D721Med (cell line): ENCODE measurements at regions not wholly inside any gene's neighbourhood (a gene's known extent, or its start where the extent isn't known, plus 50 kb on each side); places are given as distances from the start of the nearest gene placed in this dataset.

Experiments used
- DNase-seq: peaks from one replicate; pipeline ENCODE4 v3.0.0; 2011; ENCODE audit warnings: low spot score; ENCODE audit not compliant: insufficient read length
- FAIRE-seq: peaks from 2 replicates; lab custom pipeline; 2011; peaks lifted over from hg19 to GRCh38; lab: Jason Lieb, UNC
- CTCF ChIP-seq: IDR thresholded peaks from 2 replicates; pipeline ENCODE4 v1.5.1; 2012; ENCODE audit warnings: mild to moderate bottlenecking, control low read depth; ENCODE audit not compliant: insufficient read depth; ENCODE audit errors: missing control alignments

GRCh38 chr10:62453274-62453673, 79.1 kb downstream of the ZNF365 start:
- TF ChIP-seq CTCF, result no peak
- DNase-seq (no peak), FAIRE-seq (no peak)

DNA sequence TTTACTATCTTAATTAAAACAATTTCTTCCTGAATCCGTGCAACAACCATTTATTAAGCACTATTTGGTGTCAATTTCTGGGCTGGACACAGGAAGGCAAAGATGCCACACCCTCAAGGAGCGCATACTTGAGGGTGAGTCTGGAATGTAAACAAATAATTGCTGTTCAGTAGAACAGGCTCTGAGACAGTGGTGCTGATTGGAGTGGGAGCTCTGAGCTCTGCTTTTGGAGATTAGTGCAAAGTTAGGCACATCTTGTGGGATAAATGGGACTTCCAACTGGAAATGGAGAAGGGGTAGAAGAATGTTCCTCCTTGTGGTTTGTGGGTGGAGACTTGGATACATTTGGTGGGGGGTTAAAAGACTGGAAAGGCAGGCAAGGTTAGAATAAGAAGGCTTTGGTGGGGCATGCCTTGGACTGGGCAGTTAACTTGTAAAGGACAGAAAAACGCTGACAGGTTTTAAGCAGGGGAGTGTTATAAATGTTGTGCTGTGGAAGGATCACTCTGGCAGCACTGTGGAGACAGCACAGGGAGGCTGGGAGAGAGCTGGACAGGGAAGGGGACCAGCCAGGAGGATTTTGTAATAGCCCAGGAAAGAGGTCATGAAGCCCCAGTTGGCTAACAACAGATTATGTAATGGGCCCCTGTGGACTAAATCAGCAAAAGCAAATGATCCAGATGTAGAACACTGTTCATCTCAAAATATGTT, 80.7 kb downstream of the ZNF365 start:
- FAIRE-seq (no peak), DNase-seq (no peak)
- TF ChIP-seq CTCF, result no peak

DNA sequence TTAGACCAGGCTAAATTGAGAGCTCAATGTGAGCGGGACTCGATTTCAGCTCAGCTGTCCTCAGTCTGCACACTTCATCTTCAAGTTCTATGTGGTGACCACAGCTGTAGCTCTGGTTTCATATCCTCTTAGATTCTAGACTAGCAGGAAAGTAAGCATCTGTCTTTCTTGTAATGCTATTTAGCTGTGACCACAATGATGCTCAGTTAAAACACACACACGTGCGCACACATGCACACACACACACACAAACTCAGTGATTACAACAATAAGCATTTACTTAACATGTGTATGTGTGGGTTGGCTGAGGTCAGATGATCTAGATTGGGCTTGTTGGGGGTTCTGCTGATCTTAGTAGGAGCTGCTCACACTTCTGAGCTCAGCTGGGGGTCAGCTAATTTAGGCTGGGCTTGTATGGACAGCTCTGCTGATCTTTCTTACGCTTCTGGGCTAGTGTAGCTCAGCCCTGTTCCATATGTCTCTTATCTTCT, 82.5 kb downstream of the ZNF365 start:
- FAIRE-seq, result no peak
- no peak for TF ChIP-seq CTCF
- no peak for DNase-seq

DNA sequence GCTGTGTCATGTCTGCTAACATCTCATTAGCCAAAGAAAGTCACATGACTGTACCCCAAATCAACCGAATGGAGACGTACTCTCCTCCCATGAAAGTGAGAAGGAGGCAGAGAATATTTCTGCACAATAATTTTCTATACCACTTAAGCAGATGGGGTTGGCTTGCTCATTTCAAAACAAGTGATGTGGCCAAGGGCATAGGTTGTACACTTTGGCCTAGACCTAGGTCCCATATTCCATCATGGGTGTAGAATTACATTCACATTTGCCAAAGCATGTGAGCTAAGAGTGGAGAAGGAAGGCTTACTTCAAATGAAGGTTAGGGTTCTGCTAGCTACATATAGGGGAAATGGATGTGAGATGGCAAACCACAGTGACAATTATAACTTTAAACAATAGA, 83.0 kb downstream of the ZNF365 start:
- no peak for DNase-seq
- no peak for FAIRE-seq
- no peak for TF ChIP-seq CTCF

DNA sequence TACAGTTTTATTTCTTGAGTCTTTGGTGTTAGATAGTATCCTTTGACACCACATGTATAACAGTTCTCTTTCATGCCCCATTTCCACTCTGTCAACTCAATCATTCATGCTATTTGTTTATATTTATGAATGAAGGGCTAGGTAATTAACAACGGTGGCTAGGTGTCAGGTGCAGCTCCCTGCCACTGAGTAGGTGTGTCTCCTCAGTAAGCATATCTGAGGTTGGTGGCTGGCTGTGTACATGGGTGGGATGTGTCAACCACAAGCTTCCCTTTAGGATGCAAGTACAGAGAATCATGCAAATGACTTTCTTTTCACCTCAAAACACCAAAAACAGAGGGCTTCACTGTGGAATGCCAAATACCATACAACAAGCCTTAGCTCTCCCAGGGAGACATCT, 83.4 kb downstream of the ZNF365 start:
- DNase-seq, result no peak
- no peak for TF ChIP-seq CTCF
- no peak for FAIRE-seq

DNA sequence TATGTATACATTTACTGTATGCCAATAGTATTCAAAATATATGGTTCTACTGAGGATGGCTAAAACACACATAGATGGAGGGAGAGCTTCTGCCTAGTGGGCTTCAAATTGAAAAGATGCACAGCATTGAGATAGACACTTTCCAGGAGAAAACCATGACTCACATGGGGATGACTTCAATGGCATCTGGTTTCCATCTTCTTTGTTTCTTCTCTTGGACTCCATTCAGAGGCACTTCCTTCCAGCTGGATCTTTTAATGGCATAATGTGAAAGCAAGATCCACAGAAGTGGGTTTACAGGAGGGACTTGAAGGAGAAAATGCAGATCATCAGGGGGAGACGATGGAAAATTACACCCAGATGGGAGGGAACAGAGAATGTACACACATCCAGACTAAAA, 84.9 kb downstream of the ZNF365 start:
- DNase-seq (no peak), FAIRE-seq (no peak)
- TF ChIP-seq CTCF, result no peak

DNA sequence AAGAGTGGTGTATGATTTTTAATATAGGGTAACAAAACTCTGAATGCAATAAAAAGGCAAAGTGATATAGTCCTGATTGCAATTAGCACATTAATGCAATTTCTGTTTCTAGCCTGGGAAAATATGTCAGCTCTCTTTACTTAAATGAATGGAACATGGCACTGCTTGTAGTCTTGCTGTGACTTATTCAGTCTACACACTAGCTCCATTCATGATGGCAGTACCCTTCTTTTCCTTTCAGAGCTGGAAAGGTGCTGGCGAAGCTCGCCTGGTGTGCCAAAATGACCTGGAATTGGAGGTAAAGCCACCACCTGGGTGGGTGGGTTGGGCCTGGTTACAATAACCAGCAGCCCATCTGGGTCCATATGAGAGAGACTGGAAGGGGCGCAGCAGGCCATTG, 85.3 kb downstream of the ZNF365 start:
- no peak for DNase-seq
- no peak for TF ChIP-seq CTCF
- no peak for FAIRE-seq
